Heart left ventricle (tissue), 16 donors: ENCODE measurements at regions not wholly inside any gene's neighbourhood (a gene's known extent, or its start where the extent isn't known, plus 50 kb on each side); places are given as distances from the start of the nearest gene placed in this dataset.
"Not testable (repeated sequence)": the region's sequence is repeated elsewhere in the genome, so short reads cannot be mapped to it uniquely, and the experiment has no call there.

ENCODE experiments used
- ATAC-seq, 4 donors: fragments of 200-7000 bp; cut with Tn5 transposase; one replicate each; pipeline ENCODE4 v1.9.1; 2020 to 2022; ENCODE audit warnings: moderate library complexity in 4 of 4, mild to moderate bottlenecking in 3 of 4, moderate number of reproducible peaks in 1 of 4
- DNase-seq, 5 donors: peaks; one replicate each; pipeline ENCODE4 v3.0.0-alpha.2; 2020
- H3K27ac ChIP-seq, 12 donors: fragments of 200-600 bp; sonication (generic) in 4 of 12; one replicate each; pipeline versions ENCODE4 v1.5.0 to v1.8.0; 2016 to 2022; ENCODE audit warnings: mild to moderate bottlenecking in 2 of 12
- H3K27me3 ChIP-seq, 9 donors: fragments of 200-600 bp; sonication (generic) in 2 of 9; one replicate each; pipeline versions ENCODE4 v1.5.1 to v1.8.0; 2016 to 2022; ENCODE audit warnings: mild to moderate bottlenecking in 3 of 9
- H3K36me3 ChIP-seq, 9 donors: fragments of 200-600 bp; sonication (generic) in 2 of 9; one replicate each; pipeline versions ENCODE4 v1.5.0 to v1.8.0; 2018 to 2022; ENCODE audit warnings: mild to moderate bottlenecking in 2 of 9
- H3K4me1 ChIP-seq, 12 donors: fragments of 200-600 bp; sonication (generic) in 4 of 12; one replicate each; pipeline versions ENCODE4 v1.5.0 to v1.8.0; 2016 to 2022; ENCODE audit warnings: mild to moderate bottlenecking in 3 of 12
- H3K4me3 ChIP-seq, 12 donors: fragments of 200-600 bp; sonication (generic) in 4 of 12; one replicate each; pipeline versions ENCODE4 v1.5.0 to v1.8.0; 2017 to 2022; ENCODE audit warnings: mild to moderate bottlenecking in 9 of 12, moderate library complexity in 4 of 12
- H3K9me3 ChIP-seq, 12 donors: fragments of 200-600 bp; sonication (generic) in 4 of 12; one replicate each; pipeline versions ENCODE4 v1.5.0 to v1.8.0; 2016 to 2022; ENCODE audit warnings: mild to moderate bottlenecking in 1 of 12
- POLR2A ChIP-seq, 2 donors: fragments of 450-650 bp; IDR thresholded peaks; one replicate each; pipeline ENCODE4 v1.6.1; 2017; ENCODE audit warnings: antibody characterized with exemption in 2 of 2, mild to moderate bottlenecking in 2 of 2, moderate library complexity in 2 of 2
- WGBS, 4 donors: extraction: QIAGEN DNeasy Blood & Tissue Kit in 2 of 4; methylation state at CpG; one replicate each; pipeline versions ENCODE4 v1.1.5 to v1.1.7; 2013 to 2018; 5-methylcytosine and 5-hydroxymethylcytosine counted together
- intact Hi-C, 10 donors: fragments of 100-400 bp; cut with DNase I; formaldehyde crosslinking; loops; one replicate each; pipeline versions ENCODE4 v1.11.1 to v1.14.2; 2022
- TF ChIP-seq, protein P1 (sequence below), 12 donors: fragments of 200-600 bp; sonication (generic) in 4 of 12; IDR thresholded peaks; one replicate each; pipeline versions ENCODE4 v1.5.0 to v1.8.0; 2018 to 2022; ENCODE audit warnings: antibody characterized with exemption in 12 of 12, mild to moderate bottlenecking in 5 of 12
- donor health status: ischemic (EF 13 %, LVEDD 7.1; RV severe dilation, severe dysfunction).
- donor health status: healthy with polysubstance abuse.
- donor health status: DM: no; HTN: yes; CAD: no.
- donor health status: DM: no; HTN: no; CAD: no.
- donor health status: ischemic (EF 25% LVEDD 6.9; RV normal size, moderate dysfunction).
- donor health status: ischemic (EF 25% LVEDD 5.7; RV mildly dilated, moderate dysfunction).
- donor health status: healthy.
- donor health status: DM: yes; HTN: yes; CAD: no.
- donor health status: ischemic (EF 35%, LVEDD 5.7; RV mildly dilated, moderate dysfunction).
- donor health status: nonischemic (EF 11% LVEDD 7.7; RV severe dilation, severe dysfunction).
- donor health status: DM: yes; HTN: yes; CAD: no.
- donor health status: PGD.
- donor health status: ischemic (EF 29% LVEDD 5.4; RV normal size, mild dysfunction).
- donor health status: nonischemic (EF 23%, LVEDD 6.1; RV moderate dilation, normal function).

DNA sequence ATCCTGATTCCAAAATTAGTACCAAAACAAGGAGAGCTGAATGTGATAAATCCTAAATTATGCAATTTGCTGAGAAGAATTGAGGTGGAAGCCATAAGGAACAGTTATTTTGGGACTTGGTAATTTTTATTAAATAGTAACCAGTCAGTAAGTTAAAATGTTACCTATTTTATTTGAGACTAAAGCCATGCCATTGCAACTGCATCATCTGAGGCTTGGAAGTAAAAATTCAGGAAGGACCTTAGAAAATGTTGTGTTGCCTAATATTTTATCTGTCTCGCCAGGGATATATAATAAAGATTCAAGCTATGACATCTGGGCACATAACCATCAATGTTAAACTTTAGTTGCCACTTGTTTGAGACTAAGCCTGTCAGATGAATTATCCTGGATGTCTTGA lies 341.3 kb upstream of the MAGEB16 start:
- Histone ChIP-seq H3K36me3 (no peaks in the 10 kb centered on the region), H3K27ac (no peak overlapping the region), H3K4me1 (no peaks in the 10 kb centered on the region), H3K27me3 (no peaks in the 10 kb centered on the region), H3K9me3 (no peaks in the 10 kb centered on the region), H3K4me3 (no peak overlapping the region)
- 61 to 93% (median 82%) methylated on average over 1 of the region's 1 CpG for WGBS, 4 donors
- intact Hi-C loops, result no loop called here
- DNase-seq (no peak), ATAC-seq (no peak)
- TF ChIP-seq POLR2A (IDR thresholded peaks at IDR 0.05), result no peak
- TF ChIP-seq, protein P1, sequence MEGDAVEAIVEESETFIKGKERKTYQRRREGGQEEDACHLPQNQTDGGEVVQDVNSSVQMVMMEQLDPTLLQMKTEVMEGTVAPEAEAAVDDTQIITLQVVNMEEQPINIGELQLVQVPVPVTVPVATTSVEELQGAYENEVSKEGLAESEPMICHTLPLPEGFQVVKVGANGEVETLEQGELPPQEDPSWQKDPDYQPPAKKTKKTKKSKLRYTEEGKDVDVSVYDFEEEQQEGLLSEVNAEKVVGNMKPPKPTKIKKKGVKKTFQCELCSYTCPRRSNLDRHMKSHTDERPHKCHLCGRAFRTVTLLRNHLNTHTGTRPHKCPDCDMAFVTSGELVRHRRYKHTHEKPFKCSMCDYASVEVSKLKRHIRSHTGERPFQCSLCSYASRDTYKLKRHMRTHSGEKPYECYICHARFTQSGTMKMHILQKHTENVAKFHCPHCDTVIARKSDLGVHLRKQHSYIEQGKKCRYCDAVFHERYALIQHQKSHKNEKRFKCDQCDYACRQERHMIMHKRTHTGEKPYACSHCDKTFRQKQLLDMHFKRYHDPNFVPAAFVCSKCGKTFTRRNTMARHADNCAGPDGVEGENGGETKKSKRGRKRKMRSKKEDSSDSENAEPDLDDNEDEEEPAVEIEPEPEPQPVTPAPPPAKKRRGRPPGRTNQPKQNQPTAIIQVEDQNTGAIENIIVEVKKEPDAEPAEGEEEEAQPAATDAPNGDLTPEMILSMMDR (IDR thresholded peaks at IDR 0.05), result no peak

DNA sequence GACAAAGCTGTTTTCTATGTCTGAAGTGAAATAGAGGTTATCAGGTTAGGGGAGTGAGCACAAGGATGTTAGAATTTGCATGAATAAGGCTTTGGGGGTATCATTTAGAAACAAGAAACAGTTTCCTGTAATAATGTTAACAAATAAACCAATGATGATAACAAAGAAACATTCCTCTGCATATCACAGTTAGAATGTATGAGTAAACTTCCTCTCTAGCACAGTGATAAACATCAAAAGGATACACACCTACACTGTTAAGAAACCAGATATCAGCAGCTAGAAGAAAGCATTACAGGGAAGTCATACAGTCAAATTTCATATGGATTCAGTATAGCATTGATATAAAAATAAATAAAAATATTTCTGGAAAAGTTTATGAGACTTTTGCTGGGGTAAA lies 340.0 kb upstream of the MAGEB16 start:
- TF ChIP-seq, protein P1 (IDR thresholded peaks at IDR 0.05), result no peak
- TF ChIP-seq POLR2A (IDR thresholded peaks at IDR 0.05), result no peak
- Histone ChIP-seq H3K4me3 (no peak overlapping the region), H3K9me3 (no peaks in the 10 kb centered on the region), H3K36me3 (no peaks in the 10 kb centered on the region), H3K27ac (no peak overlapping the region), H3K27me3 (no peaks in the 10 kb centered on the region), H3K4me1 (no peaks in the 10 kb centered on the region)
- intact Hi-C loops, result no loop called here
- DNase-seq, result no peak
- no peak for ATAC-seq

DNA sequence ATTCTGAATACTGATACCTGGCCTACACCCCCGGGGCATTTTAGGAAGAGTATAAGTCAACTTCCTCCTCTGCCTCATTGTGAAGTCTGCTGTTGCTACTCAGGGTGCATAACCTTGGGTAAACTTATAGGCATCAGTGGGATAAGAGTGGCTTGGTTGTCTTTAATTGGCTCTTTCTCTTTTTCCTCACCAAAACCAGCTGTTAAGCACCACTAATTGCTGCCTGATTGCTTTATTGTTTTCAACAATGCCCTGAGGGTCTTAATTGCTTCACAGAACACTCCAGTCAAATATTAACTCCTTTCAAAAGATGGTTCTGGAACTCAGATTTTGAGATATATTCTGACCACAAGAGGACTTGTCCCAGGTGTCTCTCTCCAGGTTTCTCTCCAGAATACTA lies 337.0 kb upstream of the MAGEB16 start:
- WGBS, 4 donors, result 63 to 80% (median 67%) methylated on average over 1 of the region's 1 CpG

GRCh38 chrX:35496671-35497070 lies 301.5 kb upstream of the MAGEB16 start:
- H3K36me3 ChIP-seq, H3K4me3 ChIP-seq, intact Hi-C loops, H3K9me3 ChIP-seq, H3K27ac ChIP-seq, ATAC-seq, H3K27me3 ChIP-seq, DNase-seq, H3K4me1 ChIP-seq: not testable (repeated sequence)
- 71 to 85% (median 80%) methylated on average over 7 of the region's 7 CpGs for WGBS, 4 donors

More for the DNA sequence above, 337.0 kb upstream of the MAGEB16 start:
- DNase-seq, result no peak
- ATAC-seq, result no peak
- no peak overlapping the region for H3K27ac ChIP-seq
- no peak overlapping the region for H3K4me3 ChIP-seq
- H3K4me1 ChIP-seq, result no peaks in the 10 kb centered on the region
- H3K27me3 ChIP-seq, result no peaks in the 10 kb centered on the region
- intact Hi-C loops, result no loop called here
- TF ChIP-seq, protein P1 (IDR thresholded peaks at IDR 0.05), result no peak
- TF ChIP-seq POLR2A (IDR thresholded peaks at IDR 0.05), result no peak
- H3K36me3 ChIP-seq, result no peaks in the 10 kb centered on the region
- no peaks in the 10 kb centered on the region for H3K9me3 ChIP-seq

DNA sequence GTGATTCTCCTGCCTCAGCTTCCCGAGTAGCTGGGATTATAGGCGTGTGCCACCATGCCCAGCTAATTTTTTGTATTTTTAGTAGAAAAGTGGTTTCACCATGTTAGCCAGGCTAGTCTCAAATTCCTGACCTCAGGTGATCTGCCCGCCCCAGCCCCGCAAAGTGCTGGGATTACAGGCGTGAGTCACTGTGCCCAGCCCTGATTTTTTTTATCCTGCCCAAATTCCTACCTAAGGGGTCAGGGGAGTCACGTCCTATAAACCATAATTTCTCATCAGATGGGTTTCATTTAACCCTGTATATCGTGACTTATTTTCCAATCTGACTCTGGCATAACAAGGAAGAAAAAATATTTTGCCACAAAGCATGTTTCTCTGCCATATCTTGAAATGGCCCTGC lies 300.7 kb upstream of the MAGEB16 start:
- H3K27me3 ChIP-seq, DNase-seq, H3K4me1 ChIP-seq, H3K36me3 ChIP-seq, H3K9me3 ChIP-seq, intact Hi-C loops, H3K27ac ChIP-seq, ATAC-seq, H3K4me3 ChIP-seq: not testable (repeated sequence)
- WGBS, 4 donors, result 75 to 89% (median 84%) methylated on average over 7 of the region's 7 CpGs
